ENCODE measurements at regions not wholly inside any gene's neighbourhood (a gene's known extent, or its start where the extent isn't known, plus 50 kb on each side); places are given as distances from the start of the nearest gene placed in this dataset.

DNA sequence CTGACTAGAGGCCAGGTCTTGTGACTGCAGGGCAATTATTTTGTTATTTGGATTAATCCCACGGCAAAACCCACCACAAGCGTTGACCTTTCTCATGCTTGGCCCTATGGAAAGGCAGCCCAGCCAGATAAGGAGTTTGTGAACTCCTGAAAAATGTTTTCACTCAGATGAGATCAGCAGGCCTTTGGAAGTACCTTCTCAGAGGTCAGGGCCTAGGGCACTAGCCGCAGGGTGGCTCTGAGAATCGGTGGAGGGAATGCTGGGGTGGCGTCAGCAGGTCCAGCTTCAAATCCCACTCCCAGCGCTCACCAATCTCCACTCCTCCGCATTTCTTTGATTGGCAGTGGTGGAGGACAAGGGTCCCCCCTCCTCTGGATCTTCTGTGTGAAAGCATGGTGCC, 194.4 kb downstream of the GADD45G start:
- TF ChIP-seq, protein P1, sequence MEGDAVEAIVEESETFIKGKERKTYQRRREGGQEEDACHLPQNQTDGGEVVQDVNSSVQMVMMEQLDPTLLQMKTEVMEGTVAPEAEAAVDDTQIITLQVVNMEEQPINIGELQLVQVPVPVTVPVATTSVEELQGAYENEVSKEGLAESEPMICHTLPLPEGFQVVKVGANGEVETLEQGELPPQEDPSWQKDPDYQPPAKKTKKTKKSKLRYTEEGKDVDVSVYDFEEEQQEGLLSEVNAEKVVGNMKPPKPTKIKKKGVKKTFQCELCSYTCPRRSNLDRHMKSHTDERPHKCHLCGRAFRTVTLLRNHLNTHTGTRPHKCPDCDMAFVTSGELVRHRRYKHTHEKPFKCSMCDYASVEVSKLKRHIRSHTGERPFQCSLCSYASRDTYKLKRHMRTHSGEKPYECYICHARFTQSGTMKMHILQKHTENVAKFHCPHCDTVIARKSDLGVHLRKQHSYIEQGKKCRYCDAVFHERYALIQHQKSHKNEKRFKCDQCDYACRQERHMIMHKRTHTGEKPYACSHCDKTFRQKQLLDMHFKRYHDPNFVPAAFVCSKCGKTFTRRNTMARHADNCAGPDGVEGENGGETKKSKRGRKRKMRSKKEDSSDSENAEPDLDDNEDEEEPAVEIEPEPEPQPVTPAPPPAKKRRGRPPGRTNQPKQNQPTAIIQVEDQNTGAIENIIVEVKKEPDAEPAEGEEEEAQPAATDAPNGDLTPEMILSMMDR (IDR thresholded peaks at IDR 0.05; ENCODE audit: poor library complexity, severe bottlenecking): no peak
- no peak for TF ChIP-seq EP300 (conservative IDR thresholded peaks at IDR 0.05; ENCODE audit: poor library complexity, severe bottlenecking)
- TF ChIP-seq TAF1 (IDR thresholded peaks at IDR 0.05; ENCODE audit: low read depth): no peak
